Keratinocyte (primary cell): ENCODE measurements at regions not wholly inside any gene's neighbourhood (a gene's known extent, or its start where the extent isn't known, plus 50 kb on each side); places are given as distances from the start of the nearest gene placed in this dataset.
A peak's percentile ranks its signal among the peaks of the same experiment; 100 is the strongest.
"Not testable (repeated sequence)": the region's sequence is repeated elsewhere in the genome, so short reads cannot be mapped to it uniquely, and the experiment has no call there.

Source experiments
- DNase-seq: peaks from one replicate; pipeline ENCODE4 v3.0.0-alpha.2; 2011; ENCODE audit warnings: low read depth, missing footprints, low spot score
- FAIRE-seq: peaks from 2 replicates; lab custom pipeline; 2011; peaks lifted over from hg19 to GRCh38; lab: Jason Lieb, UNC
- H2AFZ ChIP-seq: 2 replicates; pipeline ENCODE4 v1.6.0; 2012; ENCODE audit warnings: low read length, control low read depth, inconsistent platforms; ENCODE audit not compliant: control insufficient read depth
- H3K27ac ChIP-seq: 2 replicates; pipeline ENCODE4 v1.5.1; 2011; ENCODE audit warnings: low read length; ENCODE audit not compliant: control insufficient read depth, insufficient read depth
- H3K27me3 ChIP-seq: 3 replicates; pipeline ENCODE4 v1.6.0; 2011; ENCODE audit warnings: low read length; ENCODE audit not compliant: control insufficient read depth, insufficient read depth; ENCODE audit errors: extremely low read depth
- H3K36me3 ChIP-seq, 2 experiments: 2 replicates in 1 of 2; 3 replicates in 1 of 2; pipeline ENCODE4 v1.5.1; 2011; ENCODE audit warnings: low read length in 2 of 2, mild to moderate bottlenecking in 1 of 2; ENCODE audit not compliant: control insufficient read depth in 2 of 2, insufficient read depth in 2 of 2; ENCODE audit errors: extremely low read depth in 1 of 2
- H3K4me1 ChIP-seq: 3 replicates; pipeline ENCODE4 v1.5.1; 2011; ENCODE audit warnings: low read length; ENCODE audit not compliant: control insufficient read depth, insufficient read depth; ENCODE audit errors: extremely low read depth
- H3K4me2 ChIP-seq: 3 replicates; pipeline ENCODE4 v1.6.0; 2011; ENCODE audit warnings: low read depth, low read length; ENCODE audit not compliant: control insufficient read depth, insufficient read depth; ENCODE audit errors: extremely low read depth
- H3K4me3 ChIP-seq, 3 experiments: fragments of 200-600 bp in 1 of 3; sonication (generic) in 1 of 3; 2 replicates in 2 of 3; 3 replicates in 1 of 3; pipeline ENCODE4 v1.5.1; 2011 to 2016; ENCODE audit warnings: low read length in 3 of 3, mild to moderate bottlenecking in 3 of 3, control low read depth in 2 of 3, inconsistent platforms in 1 of 3, low read depth in 1 of 3, mixed read lengths in 1 of 3, mixed run types in 1 of 3, moderate library complexity in 1 of 3; ENCODE audit not compliant: control insufficient read depth in 2 of 3, insufficient read depth in 2 of 3; ENCODE audit errors: extremely low read depth in 1 of 3
- H3K79me2 ChIP-seq: 2 replicates; pipeline ENCODE4 v1.6.0; 2012; ENCODE audit warnings: low read length; ENCODE audit not compliant: control insufficient read depth, insufficient read depth
- H3K9ac ChIP-seq: 3 replicates; pipeline ENCODE4 v1.6.0; 2011; ENCODE audit warnings: low read length; ENCODE audit not compliant: control insufficient read depth, insufficient read depth; ENCODE audit errors: extremely low read depth
- H3K9me1 ChIP-seq: 3 replicates; pipeline ENCODE4 v1.6.0; 2011; ENCODE audit warnings: low read length; ENCODE audit not compliant: control insufficient read depth, insufficient read depth; ENCODE audit errors: extremely low read depth
- H3K9me3 ChIP-seq: 2 replicates; pipeline ENCODE4 v1.5.1; 2012; ENCODE audit warnings: low read depth, low read length; ENCODE audit not compliant: control insufficient read depth
- H4K20me1 ChIP-seq: 3 replicates; pipeline ENCODE4 v1.6.0; 2011; ENCODE audit warnings: low read length; ENCODE audit not compliant: control insufficient read depth, insufficient read depth; ENCODE audit errors: extremely low read depth
- CTCF ChIP-seq, 3 experiments: IDR thresholded peaks in 1 of 3; conservative IDR thresholded peaks in 1 of 3; optimal IDR thresholded peaks in 1 of 3; 2 replicates in 2 of 3; 3 replicates in 1 of 3; pipeline versions ENCODE3 to v1.5.1; 2011; ENCODE audit warnings: low read length in 3 of 3, mild to moderate bottlenecking in 3 of 3, moderate library complexity in 2 of 3, control low read depth in 1 of 3, inconsistent platforms in 1 of 3; ENCODE audit not compliant: insufficient read depth in 2 of 3; ENCODE audit errors: extremely low read depth in 1 of 3
- EZH2 ChIP-seq: IDR thresholded peaks from one replicate; pipeline ENCODE4 v1.6.1; 2012; ENCODE audit warnings: inconsistent platforms, mild to moderate bottlenecking, low read length, moderate library complexity
- dilution Hi-C: fragments of 300-500 bp; cut with MboI; formaldehyde crosslinking; loops from one replicate; pipeline ENCODE4 v1.7.0; 2020; ENCODE audit warnings: low sequenced_read_pairs; ENCODE audit not compliant: extremely low pct_ligation_motif_present

- no peak for FAIRE-seq
Measured at GRCh38 chr6:15183979-15184378, 61.9 kb upstream of the JARID2 start.

DNA sequence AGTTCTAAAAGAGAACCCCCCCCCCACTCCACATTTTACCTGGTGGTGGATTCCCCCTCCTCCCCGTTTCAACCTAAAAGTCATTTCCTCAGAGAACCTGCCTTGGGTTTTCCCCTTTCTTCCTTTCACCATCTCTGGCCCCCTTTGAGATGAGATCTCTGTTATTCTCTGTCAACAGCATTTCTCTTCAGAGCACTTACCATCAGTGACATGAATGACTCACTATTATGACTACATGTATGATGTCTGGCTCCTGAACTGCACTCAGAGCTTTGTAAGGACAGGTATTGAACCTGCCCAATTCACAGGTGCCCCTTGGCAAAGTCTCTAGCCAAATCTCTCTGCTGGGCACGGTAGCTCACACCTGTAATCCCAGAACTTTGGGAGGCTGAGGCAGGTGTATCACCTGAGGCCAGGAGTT lies 61.4 kb upstream of the JARID2 start:
- no peaks in the 10 kb centered on the region for H4K20me1 ChIP-seq
- DNase-seq (peak; percentile 19), FAIRE-seq (no peak)
- H3K9me1 ChIP-seq, result no peaks in the 10 kb centered on the region
- no peak overlapping the region for H3K9ac ChIP-seq
- no peaks in the 10 kb centered on the region for H3K27me3 ChIP-seq
- H3K4me1 ChIP-seq, result no peaks in the 10 kb centered on the region
- no peaks in the 10 kb centered on the region for H3K36me3 ChIP-seq
- no peaks in the 10 kb centered on the region for H3K79me2 ChIP-seq
- H2AFZ ChIP-seq, result no peak overlapping the region
- no peak overlapping the region for H3K4me2 ChIP-seq
- H3K4me3 ChIP-seq, result no peak overlapping the region
- H3K9me3 ChIP-seq, result no peaks in the 10 kb centered on the region
- TF ChIP-seq EZH2 (no peak), CTCF (optimal IDR thresholded peaks at IDR 0.05 in 1 of 3, IDR thresholded peaks at IDR 0.05 in 1 of 3, conservative IDR thresholded peaks at IDR 0.05 in 1 of 3; ENCODE audit: extremely low read depth in 1 of 3, insufficient read depth in 2 of 3, low read length in 3 of 3) (no peak)
- dilution Hi-C loops, result no loop called here
- no peak overlapping the region for H3K27ac ChIP-seq

More at GRCh38 chr6:15183979-15184378, 61.9 kb upstream of the JARID2 start:
- dilution Hi-C loops, result no loop called here
- Histone ChIP-seq H3K4me2 (no peak overlapping the region), H3K9ac (no peak overlapping the region), H3K27me3 (no peaks in the 10 kb centered on the region), H4K20me1 (no peaks in the 10 kb centered on the region), H3K27ac (no peak overlapping the region), H3K9me1 (no peaks in the 10 kb centered on the region), H3K9me3 (no peaks in the 10 kb centered on the region), H3K36me3 (no peaks in the 10 kb centered on the region), H3K79me2 (no peaks in the 10 kb centered on the region), H2AFZ (no peak overlapping the region), H3K4me1 (no peaks in the 10 kb centered on the region), H3K4me3 (no peak overlapping the region)
- no peak for DNase-seq
- TF ChIP-seq EZH2, result no peak

- H3K4me1 ChIP-seq, H3K36me3 ChIP-seq, H3K79me2 ChIP-seq, H3K27ac ChIP-seq, H2AFZ ChIP-seq, H3K9me3 ChIP-seq, DNase-seq, H3K4me3 ChIP-seq, H3K27me3 ChIP-seq, H4K20me1 ChIP-seq, H3K9ac ChIP-seq, H3K9me1 ChIP-seq, H3K4me2 ChIP-seq, FAIRE-seq, dilution Hi-C loops: not testable (repeated sequence)
Measured at GRCh38 chr6:15185111-15185510, 60.8 kb upstream of the JARID2 start.

- H3K9ac ChIP-seq, H3K4me1 ChIP-seq, H2AFZ ChIP-seq, H3K9me3 ChIP-seq, H3K27ac ChIP-seq, H3K79me2 ChIP-seq, H3K36me3 ChIP-seq, FAIRE-seq, H3K9me1 ChIP-seq, H4K20me1 ChIP-seq, DNase-seq, H3K27me3 ChIP-seq, H3K4me3 ChIP-seq, dilution Hi-C loops, H3K4me2 ChIP-seq: not testable (repeated sequence)
Measured at GRCh38 chr6:15193451-15193850, 52.4 kb upstream of the JARID2 start.
